Effector CD4-positive, alpha-beta T cell (primary cell): ENCODE measurements at regions not wholly inside any gene's neighbourhood (a gene's known extent, or its start where the extent isn't known, plus 50 kb on each side); places are given as distances from the start of the nearest gene placed in this dataset.

Experiments
- DNase-seq: peaks from one replicate; pipeline ENCODE4 v3.0.0-alpha.2; 2020

DNA sequence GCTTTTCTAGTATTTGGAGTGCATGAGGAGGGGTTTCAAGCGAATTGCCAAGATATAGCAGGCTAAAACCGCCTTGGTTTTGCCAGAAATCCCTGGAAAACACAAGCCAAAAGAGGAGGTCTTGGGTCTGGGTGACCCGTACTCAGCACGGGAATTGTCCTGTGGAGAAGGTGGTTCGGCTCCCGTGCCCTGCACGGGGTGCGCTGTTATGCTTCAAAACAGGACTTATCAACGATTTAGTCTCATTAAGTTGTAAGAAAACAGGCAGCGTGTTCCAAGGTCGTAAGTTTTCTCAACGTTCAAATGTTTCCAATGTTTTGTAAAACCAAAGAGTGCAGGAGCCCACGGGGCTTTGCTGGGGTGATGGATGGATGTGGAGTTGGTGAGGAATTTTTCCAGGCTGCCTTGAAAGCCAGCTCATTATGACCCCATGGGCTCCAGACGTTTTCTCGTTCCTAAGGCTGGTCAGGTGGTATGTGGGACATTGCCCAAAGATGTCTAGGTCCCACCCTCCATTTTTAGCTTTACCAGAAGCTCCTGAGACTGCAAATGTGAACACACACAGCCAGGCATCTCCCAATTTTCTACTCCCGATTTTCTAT, 75.4 kb upstream of the CLDN14 start:
- DNase-seq: no peak

DNA sequence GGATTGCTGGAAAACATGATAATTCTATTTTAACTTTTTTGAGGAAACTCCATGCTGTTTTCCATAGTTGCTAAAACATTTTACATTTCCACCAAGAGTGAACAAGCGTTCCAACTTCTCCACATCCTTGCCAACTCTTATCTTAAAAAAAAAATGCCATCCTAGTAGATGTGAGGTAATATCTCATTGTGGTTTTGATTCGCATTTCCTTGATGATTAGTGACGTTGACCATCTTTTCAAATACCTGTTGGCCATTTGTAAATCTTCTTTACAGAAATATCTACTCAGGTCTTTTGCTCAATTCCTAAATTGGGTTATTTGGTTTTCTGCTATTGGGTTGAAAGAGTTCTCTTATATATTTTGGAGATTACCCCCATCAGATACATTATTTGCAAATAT, 77.4 kb upstream of the CLDN14 start:
- DNase-seq: no peak

DNA sequence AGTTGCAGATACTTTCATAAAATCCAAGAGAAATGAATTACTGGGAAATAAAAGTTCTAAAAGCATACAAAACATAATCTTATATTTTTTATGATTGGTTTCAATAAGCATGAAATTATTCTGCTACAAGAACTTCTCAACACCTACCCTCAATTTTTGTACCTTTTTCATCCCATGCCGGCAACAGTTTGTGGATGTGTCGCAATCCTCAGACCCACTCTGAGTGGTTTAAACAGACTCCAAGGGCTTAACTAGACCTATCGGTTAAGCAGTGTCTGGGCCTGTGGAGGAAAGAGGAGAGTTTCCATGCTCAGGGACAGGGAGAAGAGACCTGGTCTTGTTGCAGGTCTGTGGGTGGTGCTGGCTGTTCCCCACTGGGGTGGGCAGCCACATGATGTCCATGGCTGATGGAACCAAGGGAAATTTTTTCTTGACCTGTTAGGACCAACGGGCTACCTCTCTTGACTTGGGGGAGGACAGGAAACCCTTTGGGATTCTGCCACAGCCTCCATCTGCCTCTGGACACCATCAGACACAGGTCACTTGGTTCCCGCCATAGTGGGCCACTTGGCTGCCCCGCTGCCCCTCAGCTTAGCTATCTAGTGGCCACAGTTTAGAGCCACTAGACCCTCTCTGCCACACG, 81.1 kb upstream of the CLDN14 start:
- no peak for DNase-seq

DNA sequence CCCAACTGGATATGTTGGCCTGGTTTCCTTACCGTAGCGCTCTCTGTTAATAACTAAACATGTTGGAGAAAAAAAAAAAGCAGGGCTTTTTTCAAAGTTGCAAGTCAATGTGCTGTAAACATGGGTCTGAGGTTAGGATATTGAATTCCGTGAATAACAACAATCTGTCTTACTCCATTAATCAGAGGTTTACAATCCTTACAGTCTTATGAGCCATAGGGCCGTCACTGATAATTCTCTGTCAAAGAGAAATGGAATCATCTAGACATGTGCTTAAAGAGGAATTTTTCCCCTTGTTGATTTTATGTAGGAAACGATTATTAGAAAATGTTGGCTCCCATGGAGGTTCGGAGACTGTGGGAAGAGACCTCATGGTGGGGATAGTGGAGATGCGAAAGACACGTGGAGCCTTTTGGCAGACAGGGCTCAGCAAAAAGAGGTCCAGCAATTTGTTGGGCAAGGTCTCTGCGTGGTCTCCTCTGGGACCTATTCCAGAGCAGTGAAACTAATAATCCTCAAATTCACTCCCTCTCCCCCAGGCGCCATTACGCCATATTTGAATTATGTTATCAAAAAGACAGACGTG, 83.5 kb upstream of the CLDN14 start:
- DNase-seq: no peak

DNA sequence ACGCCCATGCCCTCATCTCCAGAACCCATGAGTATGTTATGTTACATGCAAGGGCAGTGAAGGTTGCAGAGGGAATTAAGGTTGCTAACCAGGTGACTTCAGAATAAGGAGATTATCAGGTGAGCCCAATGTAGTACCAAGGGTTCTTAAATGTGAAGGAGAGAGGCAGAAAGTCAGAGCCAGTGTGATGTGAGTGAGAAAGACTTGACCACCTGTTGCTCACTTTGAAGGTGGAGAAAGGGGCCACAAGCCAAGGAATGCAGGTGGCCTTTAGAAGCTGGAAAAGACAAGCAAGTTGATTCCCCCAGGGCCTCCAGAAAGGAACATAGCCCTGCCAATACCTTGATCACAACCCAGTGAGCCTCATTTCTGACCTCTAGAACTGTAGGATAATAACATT, 84.7 kb upstream of the CLDN14 start:
- no peak for DNase-seq

DNA sequence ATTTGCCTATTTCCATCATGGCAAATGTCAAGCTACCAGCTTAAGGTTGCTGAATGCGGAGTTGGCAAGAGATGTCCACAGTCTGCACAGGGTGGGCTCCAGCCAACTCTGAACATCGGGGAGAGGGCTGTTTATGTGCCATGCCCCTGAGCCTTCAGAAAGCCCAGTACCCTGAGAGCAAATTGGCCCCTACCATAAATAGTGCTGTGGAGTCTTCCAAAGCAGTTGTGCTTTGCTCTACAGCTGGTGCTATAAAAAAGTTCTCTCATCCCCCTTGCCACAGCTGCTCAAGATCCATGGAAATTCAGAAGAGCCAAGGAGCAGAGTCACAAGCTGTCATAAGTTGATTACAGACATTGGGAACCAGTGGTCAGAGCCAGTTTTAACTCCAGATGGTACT, 85.6 kb upstream of the CLDN14 start:
- no peak for DNase-seq

DNA sequence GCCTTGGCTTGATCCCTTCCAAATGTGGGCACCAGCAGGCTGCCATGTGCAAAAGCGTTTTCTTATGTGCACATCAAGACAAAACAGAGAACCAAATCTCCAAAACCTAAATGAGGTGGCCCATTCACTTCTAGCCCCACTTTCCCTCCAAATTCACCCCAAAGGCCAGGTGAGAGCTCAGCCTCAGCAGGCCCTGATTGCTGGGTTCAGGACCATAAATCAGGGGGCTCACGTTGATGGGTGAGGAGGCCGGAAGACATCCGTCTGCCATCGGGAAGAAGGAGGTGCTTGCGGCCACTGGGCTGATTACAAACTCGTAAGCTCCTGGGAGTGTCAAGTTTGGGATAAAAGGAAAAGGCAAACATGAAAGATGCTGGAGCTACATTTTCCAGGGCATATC, 86.7 kb upstream of the CLDN14 start:
- no peak for DNase-seq

DNA sequence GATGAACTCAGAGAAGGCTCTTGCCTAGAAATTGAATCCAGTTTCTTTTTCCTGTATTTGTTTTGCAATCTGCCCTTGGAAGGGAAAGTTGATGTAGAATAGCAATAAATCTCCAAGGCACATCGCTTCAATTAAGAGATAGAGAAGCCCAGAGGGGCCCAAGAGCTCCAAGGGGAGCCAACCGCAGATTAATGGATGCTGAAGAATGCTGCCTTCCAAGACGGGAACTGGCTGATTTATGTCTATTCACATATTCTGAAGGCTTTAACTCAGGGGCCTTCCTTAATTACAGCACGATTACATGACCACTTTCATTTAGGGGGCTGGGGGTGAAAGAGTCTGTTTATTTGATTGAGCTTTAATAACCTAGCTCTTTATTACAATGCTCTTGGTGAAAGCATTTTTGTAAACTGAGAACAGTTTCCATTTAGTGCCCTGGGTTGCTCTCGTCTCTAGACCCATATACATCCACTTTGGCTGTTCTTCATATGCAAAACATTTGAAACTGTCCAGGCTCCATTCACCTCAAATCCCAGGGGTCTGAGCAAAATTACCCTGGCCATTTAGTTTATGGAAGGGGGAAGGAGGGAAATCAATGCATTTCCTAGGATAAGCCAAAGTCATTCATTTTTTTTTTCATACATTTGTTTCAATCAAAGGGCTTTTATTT, 87.4 kb upstream of the CLDN14 start:
- DNase-seq: no peak

DNA sequence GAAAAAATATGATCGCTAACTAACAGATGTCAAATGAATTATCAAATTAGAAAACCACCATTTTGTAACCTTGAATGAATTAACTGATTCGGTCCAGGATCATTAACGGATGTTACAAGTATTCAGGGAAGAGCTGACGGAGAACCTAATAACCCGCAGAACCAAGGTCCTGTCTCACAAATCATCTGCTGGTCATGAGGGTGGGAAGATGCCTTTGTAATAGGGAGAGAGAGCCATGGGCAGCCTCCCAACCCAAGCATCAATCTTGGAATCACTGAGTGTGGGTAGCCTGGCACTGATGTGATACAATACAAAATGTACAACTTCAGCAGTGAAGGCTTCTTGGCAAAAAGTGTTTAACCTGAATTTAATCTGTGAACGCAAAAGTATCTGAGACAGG, 89.6 kb upstream of the CLDN14 start:
- DNase-seq: no peak

DNA sequence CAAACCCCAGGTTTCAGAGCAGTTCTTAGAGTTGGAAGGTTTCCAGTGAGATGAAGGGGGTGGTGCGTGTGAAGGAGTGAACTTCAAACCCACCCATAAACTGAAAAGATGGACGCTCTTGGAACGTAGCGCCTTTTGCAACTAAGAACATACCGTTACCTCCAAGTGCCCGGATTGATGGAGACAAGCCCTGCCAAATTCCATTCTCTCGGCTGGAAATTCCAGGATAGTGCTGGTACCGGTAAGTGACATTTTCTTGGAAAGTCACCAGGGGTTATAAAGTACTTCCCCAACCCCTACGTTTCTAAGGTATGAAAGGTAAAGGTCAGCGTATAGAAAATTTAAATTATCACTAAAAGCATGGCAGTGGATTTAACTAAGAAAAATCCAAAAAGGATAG, 91.6 kb upstream of the CLDN14 start:
- DNase-seq: no peak

DNA sequence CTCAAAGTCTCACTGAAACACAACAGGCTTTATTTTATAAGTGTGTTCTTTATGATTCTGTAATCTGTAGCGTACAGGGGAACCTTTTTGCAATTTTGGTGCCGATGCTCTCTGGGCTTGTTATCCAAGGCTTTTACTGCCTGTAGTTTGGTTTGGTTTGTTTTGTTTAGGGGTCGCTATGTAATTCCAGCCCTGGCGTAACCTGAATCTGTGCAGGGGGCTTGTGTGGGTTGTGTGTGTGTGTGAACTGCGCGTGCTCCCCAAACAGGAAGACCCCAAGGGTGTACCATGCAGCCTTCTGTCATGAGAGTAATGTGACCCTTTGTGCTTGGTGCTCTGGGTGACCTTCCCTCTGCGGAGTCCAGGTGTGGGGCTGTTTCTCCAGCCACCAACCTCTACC, 92.1 kb upstream of the CLDN14 start:
- DNase-seq: no peak

DNA sequence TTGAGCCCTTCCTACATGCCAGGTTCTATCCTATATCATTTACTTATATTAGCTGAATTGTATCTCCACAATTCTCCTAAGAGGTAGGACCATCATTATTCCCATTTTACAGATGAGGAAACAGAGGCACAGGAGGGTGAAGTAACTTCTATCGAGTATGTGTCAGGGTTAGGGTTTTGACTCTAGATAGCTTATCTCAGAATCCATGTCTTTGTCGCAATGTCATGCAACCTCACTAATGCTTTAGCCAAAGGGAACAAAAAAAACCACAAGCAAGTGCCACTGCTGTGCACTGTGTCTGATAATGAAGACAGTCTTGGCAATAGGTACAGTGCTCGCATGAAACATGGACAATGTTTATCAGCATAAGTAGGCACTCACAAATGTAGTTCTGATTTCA, 95.4 kb upstream of the CLDN14 start:
- no peak for DNase-seq

DNA sequence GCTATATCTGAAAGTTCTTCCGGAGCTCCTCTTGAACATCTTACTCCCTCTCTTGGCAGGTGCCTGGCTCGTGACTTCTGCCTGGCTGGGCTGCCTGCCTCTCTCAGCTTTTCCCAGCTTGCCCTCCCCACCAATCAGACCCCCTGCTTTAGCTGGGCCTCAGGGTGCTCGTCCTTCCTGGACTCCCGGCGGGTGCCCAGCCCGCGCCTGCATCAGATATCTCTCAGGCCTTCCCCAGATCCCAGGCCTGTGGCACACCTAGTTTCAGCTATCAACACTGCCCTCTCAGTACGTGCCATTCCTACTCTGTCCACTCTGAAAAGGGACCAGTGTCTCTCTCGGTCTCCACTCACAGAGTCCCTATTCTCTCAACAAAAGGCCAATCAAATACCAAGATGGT, 96.5 kb upstream of the CLDN14 start:
- no peak for DNase-seq

DNA sequence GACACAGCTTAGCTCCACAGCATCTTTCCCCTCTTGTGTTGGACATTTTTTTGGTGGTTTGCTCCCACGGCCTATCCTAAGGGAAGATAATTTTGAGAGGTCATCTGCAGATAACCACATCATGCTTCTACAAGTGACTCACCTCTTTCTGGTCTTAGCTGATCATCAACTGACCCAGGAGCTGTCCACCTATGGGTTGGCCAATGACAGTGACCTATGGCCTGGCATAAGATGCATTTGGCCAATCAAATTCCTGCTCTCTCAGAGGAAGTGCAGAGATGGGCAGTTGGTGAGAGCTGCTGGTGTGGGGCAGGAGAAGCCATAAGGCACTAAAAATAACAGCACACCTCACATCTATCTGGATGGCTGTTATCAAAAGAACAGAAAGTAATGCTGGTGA, 100.0 kb upstream of the CLDN14 start:
- DNase-seq: no peak

DNA sequence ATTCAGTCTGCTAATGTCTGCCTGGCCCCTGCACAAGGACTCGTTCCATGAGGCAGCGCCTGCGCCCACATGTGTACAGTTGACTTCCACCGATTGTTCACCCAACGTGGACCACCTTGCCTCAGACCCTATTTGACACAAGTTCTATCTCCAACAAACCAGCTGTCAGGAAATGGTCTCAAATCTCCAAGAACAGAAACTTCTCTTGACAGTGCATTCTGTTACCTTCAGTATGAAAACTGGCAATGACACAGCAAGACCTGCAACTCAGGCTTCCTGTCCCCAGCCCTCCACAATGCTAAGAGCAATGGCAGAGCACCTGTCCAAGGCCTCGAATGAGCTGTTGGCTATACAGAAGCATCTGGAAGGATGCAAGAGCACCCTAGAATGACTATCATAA, 102.3 kb upstream of the CLDN14 start:
- no peak for DNase-seq

DNA sequence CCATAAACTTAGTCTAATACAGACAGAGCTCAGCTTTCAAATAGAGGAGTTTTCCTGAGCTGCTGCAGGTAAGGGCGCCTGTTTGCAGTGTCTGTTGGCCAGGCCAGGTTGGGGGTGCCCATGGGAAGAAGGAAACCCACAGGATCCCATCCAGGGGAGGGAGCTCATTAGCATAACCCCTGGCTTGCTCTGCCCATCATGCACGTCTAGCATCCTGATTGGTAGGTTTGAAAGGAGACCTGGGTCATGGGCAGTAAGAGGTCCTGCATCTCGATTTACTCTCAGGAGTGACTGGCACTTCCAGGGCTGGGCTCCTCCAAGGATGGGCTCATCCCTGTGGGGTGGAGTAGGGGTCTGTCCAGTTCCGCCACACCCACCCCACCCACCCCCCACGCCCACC, 103.7 kb upstream of the CLDN14 start:
- DNase-seq: no peak

DNA sequence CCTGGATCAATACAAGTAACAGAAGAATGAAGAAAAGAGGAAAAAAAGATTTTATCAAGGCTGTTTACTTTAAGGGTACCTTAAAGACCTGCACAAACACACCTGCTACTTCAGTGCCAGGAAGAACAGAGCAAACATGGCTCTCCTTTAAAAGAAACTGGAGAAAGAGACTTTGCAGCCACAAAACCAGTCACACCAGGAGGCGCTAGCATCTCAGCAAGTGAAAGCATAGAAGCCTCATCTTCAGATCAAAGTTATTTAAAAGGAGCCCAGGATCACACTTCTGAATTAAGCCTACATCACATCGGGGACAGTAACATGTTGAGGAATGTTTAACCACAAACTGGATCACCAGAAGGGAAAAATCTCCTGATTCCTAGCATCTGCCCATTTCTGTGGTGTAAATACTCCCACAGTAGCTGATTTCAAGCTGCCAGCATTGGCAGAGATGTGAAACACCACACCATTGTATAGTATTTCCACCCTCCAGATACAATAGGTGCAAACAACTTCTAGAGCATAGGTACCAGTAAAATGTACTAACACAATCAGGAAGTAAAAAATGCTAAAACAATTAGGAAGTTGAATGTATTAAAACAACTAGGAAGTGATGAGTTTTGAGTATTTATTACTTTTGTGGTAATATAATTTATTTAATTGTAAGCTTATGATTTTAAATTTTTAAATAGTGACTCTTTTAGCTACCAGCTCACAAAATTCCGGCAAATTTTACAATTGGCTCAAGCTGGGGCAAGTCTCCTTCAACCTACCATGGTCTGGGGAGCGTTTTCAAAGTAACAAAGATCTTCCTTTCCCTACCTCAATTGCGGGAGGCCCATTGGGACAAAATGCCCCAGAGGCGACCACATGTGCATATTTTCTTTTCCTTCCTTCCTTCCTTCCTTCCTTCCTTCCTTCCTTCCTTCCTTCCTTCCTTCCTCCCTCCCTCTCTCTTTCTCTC, 105.3 kb upstream of the CLDN14 start:
- no peak for DNase-seq

DNA sequence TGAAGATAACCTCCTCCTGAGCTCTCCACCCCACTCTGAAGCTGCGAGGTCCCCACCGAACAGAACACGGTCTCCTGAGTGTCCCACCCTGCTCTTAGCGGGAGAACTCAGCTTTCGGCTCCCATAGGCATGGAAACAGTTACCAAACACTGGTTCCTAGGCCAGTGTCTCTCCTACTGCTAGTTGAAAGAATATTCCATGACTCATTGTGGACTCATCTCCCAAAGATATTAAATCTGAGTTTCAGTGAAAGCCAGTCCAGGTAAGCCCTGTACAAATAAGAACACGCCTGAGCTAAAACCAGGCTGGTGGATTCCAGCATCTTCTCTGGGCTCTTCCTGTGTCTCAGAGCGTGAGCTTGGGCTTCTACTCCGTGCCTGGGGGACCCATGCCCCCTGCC, 107.5 kb upstream of the CLDN14 start:
- no peak for DNase-seq

DNA sequence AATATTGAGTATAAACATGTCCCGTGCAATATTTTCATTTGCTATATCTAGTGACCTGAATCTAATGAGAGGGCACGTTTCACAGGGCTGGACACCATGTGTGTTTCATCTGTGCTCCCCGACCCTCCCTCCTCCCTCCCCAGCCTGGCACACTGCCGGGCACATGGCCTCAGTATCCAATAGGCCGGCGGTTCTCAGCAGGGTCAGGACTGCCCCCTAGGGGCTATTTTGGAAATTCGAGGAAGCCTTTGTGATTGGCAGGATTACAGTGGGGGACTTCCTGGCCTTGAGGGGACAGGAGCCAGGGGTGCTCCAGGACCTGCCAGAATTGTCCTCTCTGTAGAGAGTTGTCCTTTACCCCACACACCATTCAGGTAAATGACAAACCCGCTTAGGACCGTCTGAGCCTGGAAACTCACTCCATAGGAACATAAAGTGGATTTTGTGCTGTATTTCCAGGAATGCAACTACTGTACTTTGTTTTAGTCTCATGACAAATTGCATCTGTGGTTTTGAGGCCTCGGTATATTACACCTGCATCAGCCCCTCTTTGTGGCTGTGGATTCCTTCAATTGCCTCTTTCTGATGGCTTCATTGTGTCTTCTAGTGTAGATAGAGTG, 109.5 kb upstream of the SIM2 start:
- no peak for DNase-seq

DNA sequence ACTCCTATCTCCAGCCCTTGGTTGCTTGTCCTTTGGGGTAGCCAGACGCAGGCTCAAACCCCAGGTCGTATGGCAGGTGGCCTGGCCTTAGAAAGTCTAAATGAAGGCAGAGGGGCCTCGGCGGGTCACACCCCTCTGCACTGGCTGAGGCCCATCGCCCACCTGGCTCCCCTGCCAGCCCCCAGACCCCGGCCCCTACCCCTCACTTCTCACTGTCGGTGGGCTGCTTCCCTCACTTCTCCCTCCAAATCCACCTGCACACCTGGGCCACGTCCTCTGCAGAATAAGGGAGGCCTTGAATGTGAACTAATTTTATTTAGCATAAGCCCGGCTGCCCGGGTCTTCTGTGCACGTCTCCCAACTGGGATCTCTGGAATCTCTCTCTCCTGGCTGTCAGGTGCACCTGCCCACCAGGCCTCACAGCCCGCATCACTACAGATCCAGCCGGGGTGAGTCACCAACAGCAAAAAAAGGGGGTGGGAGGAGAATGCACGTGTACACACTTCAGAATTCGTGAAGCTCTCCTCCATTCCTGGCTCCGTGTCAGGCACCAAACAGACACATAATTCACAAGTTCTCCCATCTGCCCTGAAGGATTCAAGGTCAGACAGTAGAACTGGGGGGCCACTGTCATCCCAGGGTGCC, 107.5 kb upstream of the SIM2 start:
- DNase-seq: no peak

DNA sequence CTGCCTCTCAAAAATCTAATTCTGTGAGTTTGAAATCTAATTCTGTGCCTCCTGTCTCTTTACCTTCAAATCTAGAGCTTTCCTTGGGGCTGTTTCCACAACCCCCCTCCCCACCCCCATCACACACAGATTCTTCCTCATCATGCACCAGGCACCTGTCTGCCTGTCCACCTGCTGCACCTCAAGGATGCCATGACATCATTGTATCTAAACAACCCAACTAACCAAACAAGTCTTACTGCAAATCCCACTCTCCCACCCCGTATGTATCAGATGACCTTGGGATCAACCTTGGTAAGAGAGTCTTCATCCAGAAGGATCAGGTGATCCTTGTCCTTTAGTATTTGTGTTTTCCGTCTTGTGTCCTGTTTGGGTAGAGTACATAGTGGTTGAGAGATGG, 102.7 kb upstream of the SIM2 start:
- DNase-seq: no peak

DNA sequence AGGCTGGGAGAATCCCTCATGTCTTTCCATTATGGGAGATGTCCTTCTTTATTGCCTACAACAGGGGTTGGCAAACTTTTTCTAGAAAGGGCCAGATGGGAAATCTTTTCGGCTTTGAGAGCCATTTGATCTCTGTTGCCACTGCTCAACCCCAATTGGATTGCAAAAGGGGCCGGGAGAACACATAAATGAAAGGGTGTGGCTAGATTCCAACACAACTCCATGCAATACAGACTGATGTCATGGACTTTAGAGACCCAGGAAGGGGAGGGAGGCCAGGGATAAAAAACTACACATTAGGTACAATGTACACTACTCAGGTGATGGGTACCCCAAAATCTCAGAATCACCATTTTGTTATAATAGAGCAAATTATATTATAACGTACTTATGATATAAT, 97.6 kb upstream of the SIM2 start:
- no peak for DNase-seq
